IMR-90 (cell line): ENCODE measurements at regions not wholly inside any gene's neighbourhood (a gene's known extent, or its start where the extent isn't known, plus 50 kb on each side); places are given as distances from the start of the nearest gene placed in this dataset.
"Not testable (repeated sequence)": the region's sequence is repeated elsewhere in the genome, so short reads cannot be mapped to it uniquely, and the experiment has no call there.

Source experiments
- BHLHE40 ChIP-seq: fragments of 150-350 bp; IDR thresholded peaks from 2 replicates; pipeline ENCODE4 v1.6.1; 2016; ENCODE audit warnings: mild to moderate bottlenecking, low read depth, low read length
- CEBPB ChIP-seq: IDR thresholded peaks from 2 replicates; pipeline ENCODE4 v1.6.1; 2012; ENCODE audit warnings: low read depth, low read length, improper control_type of control experiment
- CTCF ChIP-seq: conservative IDR thresholded peaks from 2 replicates; pipeline ENCODE4 v1.5.1; 2012; ENCODE audit warnings: mild to moderate bottlenecking, low read depth, low read length, improper control_type of control experiment
- ELK1 ChIP-seq: fragments of 150-350 bp; IDR thresholded peaks from 2 replicates; pipeline ENCODE4 v1.6.1; 2016; ENCODE audit warnings: low read depth, mild to moderate bottlenecking, low read length, moderate library complexity, borderline replicate concordance
- FOS ChIP-seq: fragments of 150-350 bp; IDR thresholded peaks from 2 replicates; pipeline ENCODE4 v1.6.1; 2016; ENCODE audit warnings: low read depth, low read length
- MAZ ChIP-seq: IDR thresholded peaks from 2 replicates; pipeline ENCODE4 v1.6.1; 2012; ENCODE audit warnings: low read depth, mild to moderate bottlenecking, low read length, improper control_type of control experiment, moderate library complexity, borderline replicate concordance
- MXI1 ChIP-seq: IDR thresholded peaks from 2 replicates; pipeline ENCODE4 v1.6.1; 2012; ENCODE audit warnings: low read depth, mild to moderate bottlenecking, low read length, moderate library complexity, borderline replicate concordance
- NFE2L2 ChIP-seq: fragments of 150-350 bp; IDR thresholded peaks from 2 replicates; pipeline ENCODE4 v1.6.1; 2016; ENCODE audit warnings: low read depth, mild to moderate bottlenecking, low read length
- POLR2A ChIP-seq: IDR thresholded peaks from 2 replicates; pipeline ENCODE4 v1.6.1; 2012; ENCODE audit warnings: mild to moderate bottlenecking, low read depth, low read length
- RAD21 ChIP-seq: IDR thresholded peaks from 2 replicates; pipeline ENCODE4 v1.6.1; 2012; ENCODE audit warnings: low read length, improper control_type of control experiment
- RCOR1 ChIP-seq: IDR thresholded peaks from 2 replicates; pipeline ENCODE4 v1.6.1; 2012; ENCODE audit warnings: mild to moderate bottlenecking, low read length, improper control_type of control experiment; ENCODE audit not compliant: insufficient replicate concordance
- RFX5 ChIP-seq: IDR thresholded peaks from 2 replicates; pipeline ENCODE4 v1.8.0; 2012; ENCODE audit warnings: low read depth, mild to moderate bottlenecking, low read length, moderate library complexity
- SMC3 ChIP-seq: fragments of 150-350 bp; IDR thresholded peaks from 2 replicates; pipeline ENCODE4 v1.6.1; 2016; ENCODE audit warnings: low read depth, mild to moderate bottlenecking, antibody characterized with exemption, low read length, moderate library complexity
- TF ChIP-seq, protein P1 (sequence below): fragments of 150-350 bp; IDR thresholded peaks from 2 replicates; pipeline ENCODE4 v1.6.1; 2017; ENCODE audit warnings: mild to moderate bottlenecking, antibody characterized with exemption, low read length, low read depth

DNA sequence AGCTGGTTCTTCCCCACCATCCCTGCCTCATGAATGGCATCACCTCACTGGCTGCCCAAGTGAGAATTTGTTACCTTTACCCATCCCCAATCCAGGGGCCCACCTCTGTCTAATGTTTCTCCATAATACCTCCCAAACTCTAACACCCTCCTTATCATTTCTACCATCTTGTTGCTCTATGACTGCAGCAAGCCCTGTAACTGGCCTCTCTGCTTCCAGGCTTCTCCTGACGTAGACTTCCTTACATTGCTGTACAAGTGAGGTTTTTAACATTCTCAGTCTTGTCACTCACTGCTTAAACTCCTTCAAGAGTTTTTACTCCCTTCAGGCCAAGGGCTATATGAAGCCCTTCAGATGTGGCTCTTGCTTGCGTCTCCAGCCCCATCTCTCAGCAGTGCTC, 53.5 kb upstream of the KIF2A start:
- not testable (repeated sequence) for TF ChIP-seq CTCF, POLR2A, FOS, MXI1, ELK1, RAD21, RFX5, SMC3, CEBPB, RCOR1, BHLHE40, MAZ, NFE2L2
- TF ChIP-seq, protein P1, sequence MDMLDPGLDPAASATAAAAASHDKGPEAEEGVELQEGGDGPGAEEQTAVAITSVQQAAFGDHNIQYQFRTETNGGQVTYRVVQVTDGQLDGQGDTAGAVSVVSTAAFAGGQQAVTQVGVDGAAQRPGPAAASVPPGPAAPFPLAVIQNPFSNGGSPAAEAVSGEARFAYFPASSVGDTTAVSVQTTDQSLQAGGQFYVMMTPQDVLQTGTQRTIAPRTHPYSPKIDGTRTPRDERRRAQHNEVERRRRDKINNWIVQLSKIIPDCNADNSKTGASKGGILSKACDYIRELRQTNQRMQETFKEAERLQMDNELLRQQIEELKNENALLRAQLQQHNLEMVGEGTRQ, result not testable (repeated sequence)
